ENCODE measurements at regions not wholly inside any gene's neighbourhood (a gene's known extent, or its start where the extent isn't known, plus 50 kb on each side); places are given as distances from the start of the nearest gene placed in this dataset.

- TF ChIP-seq CTCF (IDR thresholded peaks at IDR 0.05 in 2 of 3, conservative IDR thresholded peaks at IDR 0.05 in 1 of 3; ENCODE audit: borderline replicate concordance in 1 of 3, insufficient read depth in 1 of 3, low read depth in 2 of 3, low read length in 2 of 3) (no peak), FOSL1 (IDR thresholded peaks at IDR 0.05; ENCODE audit: low read depth) (no peak), POLR2AphosphoS5 (IDR thresholded peaks at IDR 0.05; ENCODE audit: low read depth, low read length) (no peak), SP1 (IDR thresholded peaks at IDR 0.05; ENCODE audit: low read depth) (no peak)
Observed at GRCh38 chr9:107969141-107969540, 479.6 kb upstream of the KLF4 start.

All from HCT116 (cell line).